Astrocyte (in vitro differentiated cells and primary cell): ENCODE measurements at regions not wholly inside any gene's neighbourhood (a gene's known extent, or its start where the extent isn't known, plus 50 kb on each side); places are given as distances from the start of the nearest gene placed in this dataset.
"Not testable (repeated sequence)": the region's sequence is repeated elsewhere in the genome, so short reads cannot be mapped to it uniquely, and the experiment has no call there.

Experiments
- DNase-seq: peaks from one replicate; pipeline ENCODE4 v3.0.0-alpha.2; 2010; ENCODE audit warnings: low read depth
- FAIRE-seq: peaks from 2 replicates; lab custom pipeline; 2011; peaks lifted over from hg19 to GRCh38; lab: Jason Lieb, UNC
- H2AFZ ChIP-seq: 2 replicates; pipeline ENCODE4 v1.6.0; 2012; ENCODE audit warnings: low read depth, low read length, inconsistent platforms
- H3K27ac ChIP-seq: 2 replicates; pipeline ENCODE4 v1.5.1; 2011; ENCODE audit warnings: low read depth, low read length, inconsistent platforms
- H3K27me3 ChIP-seq: 2 replicates; pipeline ENCODE4 v1.6.0; 2011; ENCODE audit warnings: low read length, inconsistent platforms; ENCODE audit not compliant: insufficient read depth
- H3K36me3 ChIP-seq: 2 replicates; pipeline ENCODE4 v1.5.1; 2011; ENCODE audit warnings: low read length, inconsistent platforms; ENCODE audit not compliant: insufficient read depth
- H3K4me1 ChIP-seq: 2 replicates; pipeline ENCODE4 v1.5.1; 2011; ENCODE audit warnings: low read length, inconsistent platforms; ENCODE audit not compliant: insufficient read depth
- H3K4me2 ChIP-seq: 2 replicates; pipeline ENCODE4 v1.6.0; 2012; ENCODE audit warnings: low read length, inconsistent platforms
- H3K4me3 ChIP-seq: 2 replicates; pipeline ENCODE4 v1.5.1; 2011; ENCODE audit warnings: low read depth, mild to moderate bottlenecking, low read length, inconsistent platforms; ENCODE audit not compliant: insufficient read depth
- H3K79me2 ChIP-seq: 2 replicates; pipeline ENCODE4 v1.6.0; 2012; ENCODE audit warnings: mild to moderate bottlenecking, low read length, inconsistent platforms; ENCODE audit not compliant: insufficient read depth
- H3K9ac ChIP-seq: 2 replicates; pipeline ENCODE4 v1.6.0; 2012; ENCODE audit warnings: mild to moderate bottlenecking, low read length, inconsistent platforms
- H3K9me3 ChIP-seq: 2 replicates; pipeline ENCODE4 v1.5.1; 2012; ENCODE audit warnings: low read depth, mild to moderate bottlenecking, low read length, inconsistent platforms; ENCODE audit not compliant: insufficient read depth
- H4K20me1 ChIP-seq: 2 replicates; pipeline ENCODE4 v1.6.0; 2012; ENCODE audit warnings: low read length, inconsistent platforms; ENCODE audit not compliant: insufficient read depth
- H3K27ac Mint-ChIP-seq: one replicate; pipeline ENCODE4 v1.8.0; 2021; ENCODE audit warnings: mild to moderate bottlenecking, mixed read lengths; ENCODE audit not compliant: unreplicated experiment
- H3K27me3 Mint-ChIP-seq: one replicate; pipeline ENCODE4 v1.8.0; 2021; ENCODE audit warnings: low read depth, mixed read lengths; ENCODE audit not compliant: unreplicated experiment
- H3K36me3 Mint-ChIP-seq: one replicate; pipeline ENCODE4 v1.8.0; 2021; ENCODE audit warnings: low read depth, mixed read lengths; ENCODE audit not compliant: unreplicated experiment
- H3K4me1 Mint-ChIP-seq: one replicate; pipeline ENCODE4 v1.8.0; 2021; ENCODE audit warnings: low read depth, mixed read lengths; ENCODE audit not compliant: unreplicated experiment
- H3K4me3 Mint-ChIP-seq: one replicate; pipeline ENCODE4 v1.8.0; 2021; ENCODE audit warnings: mild to moderate bottlenecking, moderate library complexity, mixed read lengths; ENCODE audit not compliant: unreplicated experiment
- H3K9me3 Mint-ChIP-seq: one replicate; pipeline ENCODE4 v1.8.0; 2021; ENCODE audit warnings: mild to moderate bottlenecking, mixed read lengths; ENCODE audit not compliant: unreplicated experiment
- CTCF ChIP-seq: IDR thresholded peaks from 2 replicates; pipeline ENCODE4 v1.5.1; 2011; ENCODE audit warnings: low read depth, mild to moderate bottlenecking, inconsistent platforms, low read length, moderate library complexity; ENCODE audit not compliant: insufficient read depth
- EZH2 ChIP-seq: IDR thresholded peaks from 2 replicates; pipeline ENCODE4 v1.6.1; 2012; ENCODE audit warnings: mild to moderate bottlenecking, low read length, inconsistent platforms; ENCODE audit not compliant: insufficient read depth

GRCh38 chr6:62980724-62981123, 230.5 kb upstream of the FKBP1C start:
- no peak overlapping the region for H2AFZ ChIP-seq
- Mint-ChIP-seq H3K4me3 (no peak overlapping the region), H3K27ac (no peak overlapping the region), H3K36me3 (no peaks in the 10 kb centered on the region), H3K9me3 (no peaks in the 10 kb centered on the region), H3K27me3 (no peaks in the 10 kb centered on the region), H3K4me1 (no peaks in the 10 kb centered on the region)
- no peak overlapping the region for H3K4me3 ChIP-seq
- FAIRE-seq (no peak), DNase-seq (no peak)
- no peak for TF ChIP-seq CTCF
- no peak for TF ChIP-seq EZH2
- H3K36me3 ChIP-seq, result no peaks in the 10 kb centered on the region
- H3K4me2 ChIP-seq, result no peak overlapping the region
- no peaks in the 10 kb centered on the region for H3K79me2 ChIP-seq
- no peaks in the 10 kb centered on the region for H3K4me1 ChIP-seq
- no peaks in the 10 kb centered on the region for H3K9me3 ChIP-seq
- no peak overlapping the region for H3K9ac ChIP-seq
- H4K20me1 ChIP-seq, result no peaks in the 10 kb centered on the region
- H3K27ac ChIP-seq, result no peak overlapping the region
- no peaks in the 10 kb centered on the region for H3K27me3 ChIP-seq

GRCh38 chr6:62982951-62983350, 228.3 kb upstream of the FKBP1C start:
- Histone ChIP-seq H3K27ac (no peak overlapping the region), H3K9me3 (no peaks in the 10 kb centered on the region), H3K36me3 (no peaks in the 10 kb centered on the region), H3K79me2 (no peaks in the 10 kb centered on the region), H2AFZ (no peak overlapping the region), H3K9ac (no peak overlapping the region), H3K4me2 (no peak overlapping the region), H3K27me3 (no peaks in the 10 kb centered on the region), H3K4me3 (no peak overlapping the region), H3K4me1 (no peaks in the 10 kb centered on the region), H4K20me1 (no peaks in the 10 kb centered on the region)
- TF ChIP-seq CTCF, result no peak
- TF ChIP-seq EZH2, result no peak
- Mint-ChIP-seq H3K36me3 (no peaks in the 10 kb centered on the region), H3K4me3 (no peak overlapping the region), H3K27me3 (no peaks in the 10 kb centered on the region), H3K4me1 (no peaks in the 10 kb centered on the region), H3K27ac (no peak overlapping the region), H3K9me3 (no peaks in the 10 kb centered on the region)
- DNase-seq (no peak), FAIRE-seq (no peak)

GRCh38 chr6:62991696-62992095, 219.6 kb upstream of the FKBP1C start:
- not testable (repeated sequence) for H3K79me2 ChIP-seq, H3K27ac ChIP-seq, H3K9me3 Mint-ChIP-seq, DNase-seq, H3K36me3 Mint-ChIP-seq, H3K9me3 ChIP-seq, H3K4me1 ChIP-seq, H3K27me3 Mint-ChIP-seq, H3K27me3 ChIP-seq, H3K36me3 ChIP-seq, H3K4me3 Mint-ChIP-seq, FAIRE-seq, H2AFZ ChIP-seq, H3K27ac Mint-ChIP-seq, H3K9ac ChIP-seq, H3K4me1 Mint-ChIP-seq, H3K4me3 ChIP-seq, H4K20me1 ChIP-seq, H3K4me2 ChIP-seq
